ENCODE measurements at regions not wholly inside any gene's neighbourhood (a gene's known extent, or its start where the extent isn't known, plus 50 kb on each side); places are given as distances from the start of the nearest gene placed in this dataset.

GRCh38 chr6:155894262-155894661 lies 438.6 kb upstream of the NOX3 start:
- no peak for TF ChIP-seq CTCF (IDR thresholded peaks at IDR 0.05)
- no peak for TF ChIP-seq POLR2AphosphoS5 (IDR thresholded peaks at IDR 0.05)

Data from breast epithelium (tissue), 3 donors.